DMS53 (cell line): ENCODE measurements at regions not wholly inside any gene's neighbourhood (a gene's known extent, or its start where the extent isn't known, plus 50 kb on each side); places are given as distances from the start of the nearest gene placed in this dataset.

Experiments used
- DNase-seq: peaks from one replicate; lab custom pipeline; 2025; lab: John Stamatoyannopoulos, UW

- DNase-seq = no peak
These were observed 56.0 kb downstream of the PLK2 start for GRCh38 chr5:58403822-58404433.

DNA sequence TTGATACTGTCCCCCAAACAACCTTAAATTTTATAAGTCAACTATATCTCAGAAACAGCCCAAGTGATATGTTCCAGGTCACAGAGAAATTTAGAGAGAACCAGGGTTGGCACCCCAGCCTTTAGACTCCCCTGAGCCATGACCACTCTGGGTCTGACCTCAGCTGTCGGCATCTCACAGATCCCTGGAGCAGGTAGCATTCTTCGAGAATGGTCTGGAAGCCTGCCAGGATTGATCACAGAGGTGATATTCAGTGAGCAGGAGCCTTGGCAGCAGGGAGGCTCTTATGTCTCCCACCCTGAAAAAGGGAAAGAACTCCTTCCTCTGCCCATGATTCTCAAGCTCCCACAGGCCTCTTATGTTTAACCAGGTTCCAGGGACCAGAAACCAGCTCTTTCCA is 58.2 kb downstream of the PLK2 start:
- DNase-seq = no peak

- DNase-seq = no peak
These were observed 59.1 kb downstream of the PLK2 start for GRCh38 chr5:58400737-58401136.

- no peak for DNase-seq
These were observed 59.9 kb downstream of the PLK2 start for GRCh38 chr5:58399951-58400350.

GRCh38 chr5:58394339-58394738 is 65.5 kb downstream of the PLK2 start:
- DNase-seq = no peak

DNA sequence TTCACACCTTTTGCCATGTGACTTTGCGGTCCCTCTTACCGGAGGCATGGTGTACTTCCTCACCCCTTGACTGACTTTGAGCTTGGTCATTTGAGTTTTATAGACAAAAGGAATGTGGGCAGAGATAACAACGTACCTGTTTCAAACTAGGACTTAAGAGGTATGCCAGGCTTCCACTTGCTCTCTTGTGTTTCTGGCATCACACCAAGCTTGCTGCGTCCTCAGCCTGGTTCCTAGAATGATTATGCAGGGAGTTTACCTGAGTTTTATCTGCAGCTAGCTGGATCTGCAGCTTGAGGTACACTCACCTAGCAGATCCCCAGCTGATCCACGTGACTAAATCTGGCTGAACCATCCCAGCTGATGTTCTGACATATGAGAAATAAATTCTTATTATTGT is 66.2 kb downstream of the PLK2 start:
- DNase-seq = no peak

GRCh38 chr5:58392496-58392895 is 67.4 kb downstream of the PLK2 start:
- DNase-seq = no peak

GRCh38 chr5:58383448-58383847 is 76.4 kb downstream of the PLK2 start:
- DNase-seq = no peak

DNA sequence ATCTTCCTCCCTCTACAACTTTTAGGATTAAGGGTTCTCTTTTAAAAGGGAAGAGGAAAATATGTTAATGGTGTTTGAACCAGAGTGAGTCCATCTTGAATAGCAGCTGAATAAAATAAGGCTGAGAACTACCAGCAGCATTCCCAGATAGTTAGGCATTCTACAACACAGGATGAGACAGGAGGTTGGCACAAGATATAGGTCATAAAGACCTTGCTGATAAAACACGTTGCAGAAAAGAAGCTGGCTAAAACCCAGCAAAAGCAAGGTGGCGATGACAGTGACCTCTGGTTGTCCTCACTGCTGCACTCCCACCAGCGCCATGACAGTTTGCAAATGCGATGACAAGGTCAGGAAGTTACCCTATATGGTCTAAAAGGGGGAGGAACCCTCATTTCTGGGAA is 77.8 kb downstream of the PLK2 start:
- DNase-seq = no peak

DNA sequence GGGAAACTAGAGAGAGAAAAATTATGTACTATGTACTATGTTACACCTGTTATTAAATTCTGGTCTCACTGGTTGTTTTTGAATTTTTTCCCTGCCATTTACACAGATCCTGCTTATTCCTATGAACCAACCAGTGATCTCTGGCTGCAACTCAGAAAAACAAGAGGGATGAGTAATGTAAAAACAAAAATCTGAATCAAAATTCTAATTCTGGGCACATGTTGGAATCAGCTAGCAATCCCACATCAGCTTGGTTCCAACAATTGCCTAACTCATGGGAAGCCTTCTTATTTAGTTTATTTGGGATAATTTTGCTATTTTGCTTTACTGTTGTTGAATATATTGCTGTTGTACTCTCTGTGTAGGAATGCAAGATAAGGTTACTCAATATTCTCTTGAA is 78.3 kb downstream of the PLK2 start:
- DNase-seq = no peak

DNA sequence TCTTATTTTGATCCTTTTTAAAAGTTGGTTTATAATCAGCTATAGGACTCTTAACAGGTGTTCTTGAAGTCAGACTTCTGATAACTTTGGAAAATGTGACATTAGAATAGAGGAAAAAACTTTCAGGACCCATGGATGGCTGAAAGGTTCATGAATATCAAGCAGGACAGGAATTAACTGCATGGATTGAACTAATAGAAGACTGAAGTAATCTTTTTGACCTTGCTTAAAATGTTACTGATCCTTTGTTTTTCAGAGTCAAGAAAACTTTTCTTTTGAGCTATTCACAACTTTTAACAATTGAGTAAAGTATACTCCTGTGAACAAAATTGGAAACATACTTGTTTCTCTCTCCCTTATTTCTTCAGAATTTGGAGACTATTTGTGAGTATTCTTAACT is 79.2 kb downstream of the PLK2 start:
- DNase-seq = peak; percentile 29

GRCh38 chr5:58378613-58379390 is 81.1 kb downstream of the PLK2 start:
- DNase-seq = no peak

- DNase-seq = no peak
These were observed 89.3 kb downstream of the PLK2 start for GRCh38 chr5:58370606-58371005.

DNA sequence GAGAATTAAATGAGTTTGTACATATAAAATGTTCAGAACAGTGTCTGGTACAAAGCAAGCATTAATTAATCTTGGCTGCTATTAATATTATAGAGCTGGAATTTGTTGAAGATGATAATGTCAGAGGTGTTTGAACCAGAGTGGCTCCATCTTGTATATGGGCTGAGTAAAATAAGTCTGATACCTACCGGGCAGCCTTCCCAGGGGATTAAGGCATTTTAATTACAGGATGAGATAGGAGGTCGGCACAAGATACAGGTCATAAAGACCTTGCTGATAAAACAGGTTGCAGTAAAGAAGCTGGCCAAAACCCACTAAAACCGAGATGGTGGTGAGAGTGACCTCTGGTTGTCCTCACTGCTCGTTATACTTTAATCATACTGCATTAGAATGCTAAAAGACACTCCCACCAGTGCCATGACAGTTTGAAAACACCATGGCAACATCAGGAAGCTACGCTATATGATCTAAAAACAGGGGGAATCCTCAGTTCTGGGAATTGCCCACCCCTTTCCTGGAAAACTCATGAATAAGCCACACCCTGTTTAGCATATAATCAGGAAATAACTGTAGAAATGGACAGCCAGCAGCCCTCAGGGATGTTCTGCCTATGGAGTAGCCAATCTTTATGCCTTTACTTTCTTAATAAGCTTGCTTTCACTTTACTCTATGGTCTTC is 90.2 kb downstream of the PLK2 start:
- no peak for DNase-seq

DNA sequence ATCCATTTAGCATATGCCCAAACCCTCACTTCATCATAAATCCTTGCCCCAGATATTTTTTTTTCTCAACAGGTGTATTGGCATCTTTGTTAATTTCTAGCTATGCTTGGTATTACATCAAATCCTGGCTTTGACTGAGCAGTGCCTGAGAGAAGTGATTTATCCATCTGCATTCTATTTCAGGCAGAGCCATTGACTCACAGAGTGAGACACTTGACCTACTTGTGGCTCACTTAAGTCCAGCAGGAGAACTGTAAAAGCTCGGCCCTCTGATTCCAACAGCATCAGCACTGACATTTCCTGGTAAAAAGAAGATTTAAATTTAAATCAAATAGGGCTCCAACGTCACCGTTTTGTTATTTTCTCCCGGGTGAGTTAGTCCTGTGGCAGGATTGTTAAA is 93.4 kb downstream of the PLK2 start:
- DNase-seq = peak; percentile 47

DNA sequence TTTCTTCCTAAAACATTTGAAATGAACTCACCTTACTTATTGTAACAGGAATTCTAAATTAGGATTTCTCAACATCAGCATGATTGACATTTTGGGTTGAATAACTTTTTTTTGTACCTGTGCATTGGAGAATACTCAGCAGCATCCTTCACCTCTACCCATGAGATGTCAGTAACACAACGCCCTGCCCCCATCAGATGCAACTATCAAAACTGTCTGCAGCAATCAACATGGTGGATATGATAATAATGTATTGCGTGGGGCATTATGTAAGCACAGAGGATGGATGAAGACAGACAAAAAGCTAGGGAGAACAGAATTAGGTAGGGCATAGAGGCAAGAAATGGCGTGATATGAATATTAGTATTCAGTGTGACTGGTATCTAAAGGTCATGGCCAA is 94.1 kb downstream of the PLK2 start:
- DNase-seq = no peak

GRCh38 chr5:58363461-58364249 is 96.2 kb downstream of the PLK2 start:
- no peak for DNase-seq

DNA sequence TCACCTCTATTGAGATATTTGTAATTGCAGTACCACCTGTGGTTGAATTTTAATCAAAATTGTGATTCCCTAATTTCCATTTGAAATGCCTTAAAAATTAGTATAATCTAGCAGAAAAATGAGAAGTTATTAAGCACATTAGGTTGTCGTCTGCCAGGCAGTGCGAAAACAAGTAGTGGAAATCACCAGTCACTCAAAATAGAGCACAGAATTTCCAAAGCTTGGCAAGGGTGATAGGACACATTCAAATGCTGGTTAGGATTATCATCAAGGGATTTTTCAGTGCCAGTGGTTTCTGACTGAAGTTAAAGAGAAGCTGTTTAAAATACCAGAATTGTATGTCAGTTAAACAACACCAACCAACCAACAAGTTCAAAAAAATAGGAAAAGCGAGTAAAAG is 97.8 kb downstream of the PLK2 start:
- no peak for DNase-seq

DNA sequence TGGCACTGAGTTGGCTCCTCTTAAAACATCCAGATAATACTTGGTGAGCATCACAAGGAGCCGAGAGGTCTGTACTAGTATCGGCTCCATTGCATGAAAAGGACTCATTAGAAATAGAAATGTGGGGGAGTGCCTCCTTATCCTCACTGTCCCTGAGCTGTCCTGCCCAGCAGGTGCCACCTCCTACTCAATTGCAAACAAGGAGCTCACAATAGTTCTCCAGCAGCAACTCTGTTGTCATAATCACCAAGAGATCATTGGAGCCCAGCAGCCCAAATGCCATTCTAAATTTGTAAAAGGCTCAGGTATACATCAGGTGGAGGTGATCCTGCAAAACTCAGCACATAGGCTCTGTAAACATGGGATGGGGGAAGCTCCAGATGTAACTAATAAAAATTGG is 99.1 kb downstream of the PLK2 start:
- DNase-seq = no peak

- DNase-seq = no peak
These were observed 99.9 kb downstream of the PLK2 start for GRCh38 chr5:58359981-58360380.

DNA sequence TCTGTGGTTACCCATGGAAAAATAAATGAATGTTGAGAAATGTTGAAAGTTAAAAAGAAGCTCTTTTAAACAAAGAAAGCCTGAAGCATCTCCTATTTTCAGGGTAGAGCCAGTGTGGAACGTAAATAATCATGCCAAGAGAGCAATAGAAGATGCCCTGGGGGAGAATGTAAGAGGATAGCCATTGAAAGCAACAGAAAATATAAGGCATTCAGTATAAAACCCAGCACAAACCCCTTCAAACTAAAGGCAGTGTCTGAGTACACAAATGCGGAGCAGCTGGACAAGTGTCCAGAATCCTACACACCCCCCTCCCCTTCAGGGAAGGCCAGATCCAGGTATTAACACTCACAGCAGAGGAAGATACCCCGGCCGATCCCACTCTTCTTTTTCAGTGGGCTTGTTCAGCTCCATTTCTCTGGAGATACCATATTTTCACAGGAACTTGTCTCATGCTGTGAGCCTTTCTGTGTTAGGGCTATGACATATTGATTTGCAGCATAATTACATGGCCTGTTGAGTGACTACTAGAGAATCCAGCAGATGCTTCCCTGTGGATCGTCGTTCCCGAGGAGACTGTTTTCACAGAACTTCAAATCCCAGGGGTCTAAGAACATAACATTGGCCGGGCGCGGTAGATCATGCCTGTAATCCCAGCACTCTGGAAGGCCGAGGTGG is 101.2 kb downstream of the PLK2 start:
- no peak for DNase-seq
